ENCODE measurements at regions not wholly inside any gene's neighbourhood (a gene's known extent, or its start where the extent isn't known, plus 50 kb on each side); places are given as distances from the start of the nearest gene placed in this dataset.
"Not testable (repeated sequence)": the region's sequence is repeated elsewhere in the genome, so short reads cannot be mapped to it uniquely, and the experiment has no call there.

GRCh38 chr15:79700951-79701480 lies 195.8 kb downstream of the MTHFS start:
- DNase-seq, result no peak
- in situ Hi-C loops (cut with MboI; ENCODE audit: low pct_unique_long_range_greater_than_20kb, low sequenced_read_pairs), result no loop called here

DNA sequence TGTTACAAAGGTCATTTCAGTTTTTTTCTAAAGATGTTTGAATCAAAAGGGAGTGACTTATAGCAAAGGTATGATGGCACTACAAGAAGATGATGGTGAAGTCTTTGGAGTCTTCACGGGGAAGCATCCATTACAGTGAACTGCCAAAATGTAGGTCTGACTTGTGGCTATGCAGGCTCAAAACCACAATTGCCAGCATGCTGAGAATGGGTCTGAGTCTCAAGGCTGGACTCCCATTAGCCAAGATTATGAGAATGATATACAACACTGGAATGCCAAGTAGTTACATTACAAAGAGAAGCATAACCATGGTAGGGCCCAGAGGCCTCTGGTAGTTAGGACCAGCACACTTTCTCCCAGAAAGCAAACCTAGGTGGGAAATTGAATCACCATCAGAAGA lies 194.2 kb downstream of the MTHFS start:
- no peak for DNase-seq
- in situ Hi-C loops (cut with MboI; ENCODE audit: low pct_unique_long_range_greater_than_20kb, low sequenced_read_pairs), result no loop called here

DNA sequence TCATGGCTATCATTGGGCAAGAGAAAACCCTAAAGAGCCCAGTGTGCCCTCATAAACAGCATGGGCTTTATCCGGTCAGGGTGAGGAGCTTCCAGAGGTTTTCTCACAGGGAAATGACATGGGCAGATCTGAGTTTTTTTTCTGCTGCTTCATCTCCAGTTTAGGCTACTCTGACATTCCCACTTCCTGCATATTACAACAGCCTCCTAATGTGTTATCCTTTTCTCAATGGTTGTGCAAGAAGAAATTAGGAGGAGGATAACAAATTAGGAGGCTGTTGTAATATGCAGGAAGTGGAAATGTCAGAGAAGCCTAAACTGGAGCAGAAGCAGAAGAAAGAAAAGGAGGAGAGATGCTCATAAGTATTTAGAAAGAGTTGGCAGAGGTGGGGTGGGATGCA lies 175.6 kb downstream of the MTHFS start:
- in situ Hi-C loops (cut with MboI; ENCODE audit: low pct_unique_long_range_greater_than_20kb, low sequenced_read_pairs), result no loop called here
- DNase-seq, result no peak

- in situ Hi-C loops (cut with MboI; ENCODE audit: low pct_unique_long_range_greater_than_20kb, low sequenced_read_pairs), result no loop called here
- peak; percentile 4 for DNase-seq
Measured at GRCh38 chr15:79724312-79724711, 172.5 kb downstream of the MTHFS start.

DNA sequence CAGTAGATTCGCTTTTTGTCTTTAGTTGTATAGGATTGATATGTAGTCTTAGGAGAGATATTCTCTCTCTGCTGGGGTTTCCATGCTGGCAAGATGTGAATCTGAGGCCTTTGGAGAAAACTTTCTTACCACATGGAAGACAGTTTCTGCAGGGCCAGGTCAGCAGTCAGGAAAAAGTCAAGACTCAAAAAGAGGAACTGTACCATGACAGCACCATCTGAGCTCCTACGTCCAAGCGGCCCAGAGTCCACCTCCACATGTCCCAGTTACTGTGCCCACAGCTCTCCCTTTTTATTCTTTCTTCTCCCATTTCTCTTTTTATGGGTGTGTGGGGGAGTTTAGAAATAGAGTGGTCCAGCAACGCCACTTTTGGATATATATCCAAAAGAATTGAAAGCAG lies 172.0 kb downstream of the MTHFS start:
- in situ Hi-C loops (cut with MboI; ENCODE audit: low pct_unique_long_range_greater_than_20kb, low sequenced_read_pairs), result no loop called here
- DNase-seq, result peak; percentile 18

DNA sequence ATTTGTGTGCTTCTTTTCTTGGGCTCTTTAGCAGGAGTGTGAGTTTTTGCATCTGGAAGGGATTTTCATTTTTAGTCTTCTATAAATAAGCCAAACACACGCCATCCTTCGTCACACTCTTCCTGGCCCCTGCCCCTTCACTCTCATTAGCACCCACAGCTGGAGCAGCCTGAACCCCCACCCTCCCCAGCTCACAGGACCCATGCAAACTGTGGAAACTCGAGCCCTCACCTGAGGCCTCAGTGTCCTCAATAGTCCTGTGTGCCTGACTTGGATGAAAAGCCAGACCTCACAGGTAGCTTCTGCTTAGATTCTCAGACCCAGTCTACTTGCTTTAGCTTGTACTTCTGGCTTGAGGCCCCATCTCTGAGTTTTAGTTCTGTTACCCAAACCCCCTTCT lies 167.9 kb downstream of the MTHFS start:
- in situ Hi-C loops (cut with MboI; ENCODE audit: low pct_unique_long_range_greater_than_20kb, low sequenced_read_pairs), result no loop called here
- DNase-seq, result no peak

DNA sequence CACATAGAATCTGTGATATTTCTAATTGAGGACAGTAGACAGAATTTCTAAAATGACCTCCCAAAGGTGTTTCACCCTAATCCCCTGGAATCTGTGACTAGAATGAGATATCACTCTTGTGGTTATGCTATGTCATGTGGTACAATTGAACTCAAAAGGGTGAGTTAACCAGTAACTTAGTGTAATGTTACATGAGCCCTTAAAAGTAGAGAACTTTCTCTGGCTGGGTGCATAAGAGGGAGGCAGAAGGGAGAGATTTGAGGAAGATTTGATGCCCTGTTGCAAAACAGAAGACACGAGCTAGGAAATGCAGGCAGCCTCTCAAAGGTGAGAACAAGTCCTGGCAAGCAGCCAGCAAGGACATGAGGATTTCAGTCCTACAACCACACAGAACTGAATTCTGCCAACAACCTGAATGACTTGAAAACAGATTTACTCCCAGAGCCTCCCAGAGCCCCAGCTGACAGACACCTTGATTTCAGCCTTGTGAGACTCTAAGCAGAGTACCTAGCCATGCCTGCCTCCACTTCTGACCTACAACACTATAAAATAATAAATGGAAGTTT lies 160.3 kb downstream of the MTHFS start:
- DNase-seq, result no peak
- in situ Hi-C loops (cut with MboI; ENCODE audit: low pct_unique_long_range_greater_than_20kb, low sequenced_read_pairs), result no loop called here

GRCh38 chr15:79738143-79738542 lies 158.7 kb downstream of the MTHFS start:
- DNase-seq, result no peak
- in situ Hi-C loops (cut with MboI; ENCODE audit: low pct_unique_long_range_greater_than_20kb, low sequenced_read_pairs), result no loop called here

DNA sequence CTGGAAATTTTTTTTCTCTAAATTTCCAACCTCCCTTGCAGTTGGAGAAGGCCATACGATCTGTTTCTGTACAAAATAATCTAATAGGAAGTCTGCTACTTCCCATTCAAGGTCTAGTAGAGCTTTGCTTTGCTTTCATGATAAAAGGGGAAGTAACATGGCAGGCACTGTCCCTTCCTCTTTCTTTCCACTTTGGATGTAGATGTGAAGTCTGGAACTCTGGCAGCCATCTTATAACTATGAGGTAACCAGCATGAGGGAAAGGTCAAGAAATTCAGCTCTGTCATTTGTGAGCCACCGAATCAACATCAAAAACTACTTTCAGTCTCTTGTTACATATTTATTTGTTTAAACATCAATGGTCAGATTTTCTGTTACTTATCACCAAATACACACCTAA lies 156.3 kb downstream of the MTHFS start:
- in situ Hi-C loops (cut with MboI; ENCODE audit: low pct_unique_long_range_greater_than_20kb, low sequenced_read_pairs), result no loop called here

DNA sequence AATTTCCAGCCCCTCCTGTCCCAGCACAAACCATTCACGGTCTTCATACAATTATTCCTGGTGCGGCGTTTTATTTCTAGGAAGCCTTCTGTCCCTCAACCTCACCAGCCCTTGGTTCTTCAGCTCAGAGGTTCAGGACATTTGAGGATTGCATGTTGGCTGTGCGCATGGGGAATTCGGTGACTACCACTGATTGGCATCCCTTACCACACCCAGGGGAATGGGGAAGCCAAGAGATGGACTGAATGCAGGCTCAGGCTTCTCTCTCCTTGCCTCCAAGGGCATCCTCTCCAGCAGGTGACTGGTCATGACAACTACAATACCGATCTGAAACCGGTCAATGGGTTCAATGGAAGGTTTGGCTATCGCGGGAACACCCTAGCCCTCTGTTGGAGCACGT lies 153.8 kb downstream of the MTHFS start:
- no peak for DNase-seq
- in situ Hi-C loops (cut with MboI; ENCODE audit: low pct_unique_long_range_greater_than_20kb, low sequenced_read_pairs), result no loop called here

More for the DNA sequence above, 156.3 kb downstream of the MTHFS start:
- DNase-seq, result peak; percentile 21

- peak; percentile 56 for DNase-seq
- in situ Hi-C loops (cut with MboI; ENCODE audit: low pct_unique_long_range_greater_than_20kb, low sequenced_read_pairs), result not testable (repeated sequence)
Measured at GRCh38 chr15:79744485-79744884, 152.3 kb downstream of the MTHFS start.

DNA sequence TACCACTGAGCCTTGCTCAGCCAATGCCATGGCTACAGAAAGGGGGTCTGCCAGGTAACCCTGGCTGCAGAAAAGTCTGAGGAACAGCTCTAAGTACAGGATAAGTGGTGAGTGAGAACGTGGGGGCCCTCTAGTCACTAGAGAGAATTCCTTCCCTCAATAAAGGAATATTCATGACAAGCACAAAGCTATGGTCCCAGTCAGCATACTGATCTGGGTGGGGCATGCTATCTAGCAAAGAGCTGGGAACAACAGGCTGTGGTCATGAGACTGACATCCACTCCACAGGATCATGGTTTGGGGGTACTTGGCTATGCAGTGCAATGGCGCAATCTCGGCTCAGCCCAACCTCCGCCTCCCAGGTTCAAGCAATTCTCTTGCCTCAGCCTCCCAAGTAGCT lies 140.4 kb downstream of the MTHFS start:
- in situ Hi-C loops (cut with MboI; ENCODE audit: low pct_unique_long_range_greater_than_20kb, low sequenced_read_pairs), result no loop called here
- DNase-seq, result no peak

- no peak for DNase-seq
- in situ Hi-C loops (cut with MboI; ENCODE audit: low pct_unique_long_range_greater_than_20kb, low sequenced_read_pairs), result no loop called here
Measured at GRCh38 chr15:79765081-79765480, 131.7 kb downstream of the MTHFS start.

DNA sequence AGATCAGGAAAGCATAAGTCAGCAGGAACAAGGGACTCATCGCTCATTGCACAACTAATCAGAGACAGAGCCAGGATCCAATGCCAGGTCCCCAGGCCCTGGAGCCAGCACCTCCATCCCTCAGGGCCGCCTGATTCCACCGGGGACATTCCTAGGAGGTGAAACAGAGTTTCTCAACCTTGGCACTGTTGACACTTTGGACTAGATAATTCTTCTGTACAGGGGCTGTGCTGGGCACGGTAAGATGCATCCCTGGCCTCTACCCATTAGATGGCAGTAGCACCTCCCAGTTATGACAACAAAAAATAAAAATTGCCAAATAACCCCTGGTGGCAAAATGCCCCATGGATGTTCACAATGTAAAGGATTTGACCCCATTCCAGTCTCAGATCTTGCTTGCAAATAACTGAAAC lies 127.7 kb downstream of the MTHFS start:
- DNase-seq, result peak; percentile 60
- in situ Hi-C loops (cut with MboI; ENCODE audit: low pct_unique_long_range_greater_than_20kb, low sequenced_read_pairs), result no loop called here

DNA sequence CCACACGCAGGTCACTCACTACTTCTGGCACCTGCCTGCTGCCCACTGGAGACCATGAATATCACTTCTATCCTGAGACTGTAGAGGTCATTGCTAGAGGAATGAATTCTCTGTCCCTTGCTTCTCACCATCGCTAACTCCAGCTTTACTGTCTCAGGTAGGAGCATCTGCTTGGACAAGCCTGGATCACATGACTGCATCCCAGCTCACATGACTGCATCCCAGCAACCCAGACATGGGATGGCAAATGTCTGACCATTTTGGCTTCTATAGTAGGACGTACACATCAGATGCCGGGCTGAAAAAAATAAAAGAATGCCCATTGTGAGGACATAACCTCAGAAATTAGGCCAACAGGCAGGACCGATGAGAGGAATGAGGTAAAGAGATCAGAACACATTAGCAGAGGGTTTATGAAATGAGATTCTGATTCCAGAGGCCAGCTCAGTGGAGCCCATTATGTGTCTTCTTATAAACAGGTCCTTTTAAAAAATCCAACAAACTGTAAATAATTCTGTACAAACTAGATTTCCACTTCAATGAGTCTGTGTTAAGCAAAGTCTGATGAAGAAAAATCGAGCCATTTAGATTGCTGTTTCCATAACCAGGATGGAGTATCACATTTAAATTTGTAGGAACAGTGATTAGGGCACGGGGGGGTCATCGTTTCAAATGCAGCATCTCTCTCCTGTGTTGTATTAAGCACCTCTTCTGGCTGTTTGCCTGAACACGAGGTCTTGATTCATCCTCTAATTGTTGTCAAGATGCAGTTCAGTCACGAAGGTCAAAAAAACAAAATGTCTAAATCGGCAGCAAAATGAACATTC lies 126.7 kb downstream of the MTHFS start:
- in situ Hi-C loops (cut with MboI; ENCODE audit: low pct_unique_long_range_greater_than_20kb, low sequenced_read_pairs), result no loop called here
- no peak for DNase-seq

GRCh38 chr15:79773128-79773527 lies 123.7 kb downstream of the MTHFS start:
- DNase-seq, result no peak
- in situ Hi-C loops (cut with MboI; ENCODE audit: low pct_unique_long_range_greater_than_20kb, low sequenced_read_pairs), result no loop called here

DNA sequence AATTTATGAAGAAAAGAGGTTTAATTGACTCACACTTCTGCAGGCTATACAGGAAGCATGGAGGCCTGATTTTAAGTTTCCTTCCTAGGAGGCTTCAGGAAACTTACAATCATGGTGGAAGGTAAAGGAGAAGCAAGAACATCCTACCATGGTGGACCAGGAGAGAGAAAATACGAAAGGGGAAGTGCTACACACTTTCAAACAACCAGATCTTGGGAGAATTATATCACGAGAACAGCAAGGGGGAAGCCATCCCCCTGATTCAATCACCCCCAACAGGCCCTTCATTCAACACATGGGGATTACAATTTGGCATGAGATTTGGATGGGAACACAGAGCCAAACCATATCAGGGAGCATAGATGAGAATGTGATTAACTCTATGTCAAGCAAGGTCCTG lies 121.0 kb downstream of the MTHFS start:
- DNase-seq, result no peak
- in situ Hi-C loops (cut with MboI; ENCODE audit: low pct_unique_long_range_greater_than_20kb, low sequenced_read_pairs), result no loop called here

DNA sequence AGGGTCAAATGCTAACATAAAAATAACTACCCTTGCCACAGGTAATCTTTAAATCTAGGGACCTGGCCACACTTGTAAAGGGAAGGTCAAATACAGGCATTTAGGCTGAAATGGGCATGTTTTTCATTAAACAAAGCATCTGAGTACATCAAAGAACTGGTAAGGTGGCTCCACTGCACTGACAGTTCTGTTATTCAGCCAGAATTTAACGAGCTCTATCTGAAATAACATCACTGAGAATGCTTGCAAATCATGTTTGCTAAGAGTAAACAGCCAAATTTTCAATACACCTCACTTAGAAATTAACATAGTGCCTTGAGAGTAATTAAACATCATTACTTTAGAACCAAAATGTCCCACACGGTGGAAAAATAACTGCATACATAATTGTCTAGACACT lies 118.9 kb downstream of the MTHFS start:
- DNase-seq, result no peak
- in situ Hi-C loops (cut with MboI; ENCODE audit: low pct_unique_long_range_greater_than_20kb, low sequenced_read_pairs), result no loop called here

DNA sequence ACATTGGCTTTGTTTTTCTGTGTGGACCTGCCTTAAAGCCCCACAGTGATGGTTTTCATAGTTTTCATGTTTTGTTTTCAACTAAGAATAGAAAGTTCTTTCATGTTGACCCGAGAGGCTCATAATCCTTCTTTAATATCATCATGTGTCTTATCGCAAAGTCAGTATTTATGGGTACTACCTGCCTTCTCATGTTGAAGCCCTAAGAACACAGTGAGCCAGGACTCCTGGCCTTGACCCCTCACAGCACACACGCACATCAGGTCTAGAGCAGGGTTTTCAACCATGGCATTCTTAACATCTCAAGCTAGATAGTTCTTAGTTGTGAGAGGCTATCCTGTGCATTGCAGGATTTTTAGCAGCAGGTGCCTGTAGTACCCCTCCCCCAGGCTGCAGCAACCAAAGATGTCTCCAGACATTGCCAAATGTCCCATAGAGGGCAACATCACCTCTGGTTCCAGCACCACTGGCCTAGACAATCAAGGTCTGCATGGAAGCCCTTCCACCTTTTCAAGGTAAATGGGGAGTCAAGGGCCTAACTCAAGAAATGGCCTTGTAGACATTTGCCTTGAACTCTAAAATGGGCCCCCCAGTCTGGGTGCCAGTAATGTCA lies 118.3 kb downstream of the MTHFS start:
- in situ Hi-C loops (cut with MboI; ENCODE audit: low pct_unique_long_range_greater_than_20kb, low sequenced_read_pairs), result no loop called here
- no peak for DNase-seq

- DNase-seq, result no peak
- in situ Hi-C loops (cut with MboI; ENCODE audit: low pct_unique_long_range_greater_than_20kb, low sequenced_read_pairs), result no loop called here
Measured at GRCh38 chr15:79779746-79780145, 117.1 kb downstream of the MTHFS start.
